Nephron (organoid): ENCODE measurements at regions not wholly inside any gene's neighbourhood (a gene's known extent, or its start where the extent isn't known, plus 50 kb on each side); places are given as distances from the start of the nearest gene placed in this dataset.

ENCODE experiments used
- H3K27ac Mint-ChIP-seq, 3 experiments: 2 replicates each; pipeline ENCODE4 v1.8.0; 2020; ENCODE audit warnings: mixed read lengths in 3 of 3, mild to moderate bottlenecking in 2 of 3, moderate library complexity in 1 of 3
- H3K27me3 Mint-ChIP-seq: 2 replicates; pipeline ENCODE4 v1.8.0; 2021; ENCODE audit warnings: low read depth, mild to moderate bottlenecking, moderate library complexity, mixed read lengths
- H3K36me3 Mint-ChIP-seq: 2 replicates; pipeline ENCODE4 v1.8.0; 2020; ENCODE audit warnings: low read depth, mixed read lengths
- H3K4me1 Mint-ChIP-seq: 2 replicates; pipeline ENCODE4 v1.8.0; 2020; ENCODE audit warnings: mixed read lengths
- H3K4me3 Mint-ChIP-seq, 3 experiments: 2 replicates each; pipeline ENCODE4 v1.8.0; 2020; ENCODE audit warnings: mild to moderate bottlenecking in 3 of 3, mixed read lengths in 3 of 3, moderate library complexity in 2 of 3
- H3K9me3 Mint-ChIP-seq: 2 replicates; pipeline ENCODE4 v1.8.0; 2020; ENCODE audit warnings: mixed read lengths
- TF ChIP-seq, protein P1 (sequence below), 3 experiments: fragments of 200-600 bp; sonication (generic); IDR thresholded peaks; one replicate each; pipeline ENCODE4 v1.5.0; 2021; ENCODE audit warnings: antibody characterized with exemption in 3 of 3; ENCODE audit not compliant: unreplicated experiment in 3 of 3

DNA sequence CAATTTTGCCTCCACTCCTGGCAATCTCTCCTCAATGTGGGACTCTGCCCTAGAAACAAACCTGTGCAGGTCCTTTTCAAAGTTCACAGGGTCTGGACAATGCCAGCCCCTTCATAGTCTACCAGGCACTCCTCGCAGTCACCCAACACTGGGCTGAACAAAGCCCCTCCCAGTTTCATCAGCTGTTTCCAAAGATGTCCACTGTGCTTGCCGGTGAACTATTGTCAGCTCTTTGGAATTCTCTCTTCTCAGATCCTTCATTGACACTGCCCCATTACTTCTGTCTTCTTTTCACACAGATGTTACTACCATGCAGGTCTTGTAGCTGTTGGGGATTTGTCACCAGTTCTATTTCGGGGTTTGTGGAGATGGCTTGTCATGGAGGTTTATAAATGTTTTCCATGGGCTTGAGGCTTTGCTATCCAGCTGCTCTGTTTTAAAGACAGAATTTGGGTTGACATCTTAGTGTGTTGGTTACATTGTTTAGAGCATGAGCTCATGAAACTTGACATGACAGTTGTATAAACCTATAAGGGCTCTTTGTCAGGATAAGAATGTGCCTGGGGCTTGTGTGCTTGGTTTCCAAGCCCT, 77.3 kb upstream of the DHRS4 start:
- H3K36me3 Mint-ChIP-seq: no peaks in the 10 kb centered on the region
- no peak overlapping the region for H3K4me3 Mint-ChIP-seq
- TF ChIP-seq, protein P1, sequence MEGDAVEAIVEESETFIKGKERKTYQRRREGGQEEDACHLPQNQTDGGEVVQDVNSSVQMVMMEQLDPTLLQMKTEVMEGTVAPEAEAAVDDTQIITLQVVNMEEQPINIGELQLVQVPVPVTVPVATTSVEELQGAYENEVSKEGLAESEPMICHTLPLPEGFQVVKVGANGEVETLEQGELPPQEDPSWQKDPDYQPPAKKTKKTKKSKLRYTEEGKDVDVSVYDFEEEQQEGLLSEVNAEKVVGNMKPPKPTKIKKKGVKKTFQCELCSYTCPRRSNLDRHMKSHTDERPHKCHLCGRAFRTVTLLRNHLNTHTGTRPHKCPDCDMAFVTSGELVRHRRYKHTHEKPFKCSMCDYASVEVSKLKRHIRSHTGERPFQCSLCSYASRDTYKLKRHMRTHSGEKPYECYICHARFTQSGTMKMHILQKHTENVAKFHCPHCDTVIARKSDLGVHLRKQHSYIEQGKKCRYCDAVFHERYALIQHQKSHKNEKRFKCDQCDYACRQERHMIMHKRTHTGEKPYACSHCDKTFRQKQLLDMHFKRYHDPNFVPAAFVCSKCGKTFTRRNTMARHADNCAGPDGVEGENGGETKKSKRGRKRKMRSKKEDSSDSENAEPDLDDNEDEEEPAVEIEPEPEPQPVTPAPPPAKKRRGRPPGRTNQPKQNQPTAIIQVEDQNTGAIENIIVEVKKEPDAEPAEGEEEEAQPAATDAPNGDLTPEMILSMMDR (IDR thresholded peaks at IDR 0.05; ENCODE audit: unreplicated experiment in 3 of 3): no peak
- no peak overlapping the region for H3K27ac Mint-ChIP-seq
- H3K4me1 Mint-ChIP-seq: peaks cover 6% of the 10 kb centered on the region
- peaks cover 8% of the 10 kb centered on the region for H3K27me3 Mint-ChIP-seq
- H3K9me3 Mint-ChIP-seq: peaks cover 10% of the 10 kb centered on the region

DNA sequence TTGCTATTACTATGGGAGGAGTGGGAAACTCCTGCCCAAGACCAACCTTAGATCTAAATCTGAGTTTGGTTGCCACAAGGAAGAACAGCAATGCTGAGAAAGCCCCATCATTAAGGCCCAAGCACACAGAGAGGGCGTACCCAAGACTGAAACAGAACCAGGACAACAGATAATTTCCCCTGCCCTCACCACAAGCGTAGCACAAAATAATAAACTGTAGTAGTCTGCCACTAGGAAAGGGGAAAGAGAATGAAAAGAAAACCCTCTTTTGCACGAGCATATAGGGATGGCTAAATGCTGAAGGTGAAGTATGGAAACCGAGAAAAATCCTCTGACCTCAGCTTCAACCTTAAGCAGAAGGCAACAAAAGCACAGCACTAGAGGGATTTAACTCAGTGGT, 76.5 kb upstream of the DHRS4 start:
- Mint-ChIP-seq H3K4me1 (peaks cover 10% of the 10 kb centered on the region), H3K9me3 (peaks cover 8% of the 10 kb centered on the region), H3K4me3 (no peak overlapping the region), H3K27ac (no peak overlapping the region), H3K36me3 (no peaks in the 10 kb centered on the region), H3K27me3 (peaks cover 8% of the 10 kb centered on the region)
- TF ChIP-seq, protein P1 (IDR thresholded peaks at IDR 0.05; ENCODE audit: unreplicated experiment in 3 of 3): no peak

GRCh38 chr14:23877538-23878180, 75.9 kb upstream of the DHRS4 start:
- TF ChIP-seq, protein P1 (IDR thresholded peaks at IDR 0.05; ENCODE audit: unreplicated experiment in 3 of 3): no peak
- H3K27me3 Mint-ChIP-seq: peaks cover 8% of the 10 kb centered on the region
- no peak overlapping the region for H3K27ac Mint-ChIP-seq
- no peak overlapping the region for H3K4me3 Mint-ChIP-seq
- peaks cover 8% of the 10 kb centered on the region for H3K9me3 Mint-ChIP-seq
- H3K4me1 Mint-ChIP-seq: peaks cover 10% of the 10 kb centered on the region
- H3K36me3 Mint-ChIP-seq: no peaks in the 10 kb centered on the region

DNA sequence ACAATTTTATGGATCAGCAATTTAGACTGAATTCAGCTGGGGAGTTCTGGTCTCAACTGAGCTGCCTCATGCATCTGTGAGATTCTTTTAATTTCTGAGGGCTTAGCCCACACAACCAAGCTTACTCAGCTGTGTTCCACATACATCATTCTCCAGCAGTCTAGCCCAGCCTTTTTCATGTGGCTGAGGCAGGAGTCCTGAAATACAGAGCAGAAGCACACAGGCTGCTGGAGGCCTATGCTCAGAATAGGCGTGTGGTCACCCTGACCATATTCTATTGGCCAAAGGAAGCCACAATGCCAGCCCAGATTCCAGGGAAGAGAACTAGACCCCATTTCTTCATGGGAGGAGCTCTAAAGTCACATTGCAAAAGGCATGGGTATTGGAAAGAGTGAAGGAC, 72.3 kb upstream of the DHRS4 start:
- TF ChIP-seq, protein P1 (IDR thresholded peaks at IDR 0.05; ENCODE audit: unreplicated experiment in 3 of 3): no peak
- no peak overlapping the region for H3K4me3 Mint-ChIP-seq

DNA sequence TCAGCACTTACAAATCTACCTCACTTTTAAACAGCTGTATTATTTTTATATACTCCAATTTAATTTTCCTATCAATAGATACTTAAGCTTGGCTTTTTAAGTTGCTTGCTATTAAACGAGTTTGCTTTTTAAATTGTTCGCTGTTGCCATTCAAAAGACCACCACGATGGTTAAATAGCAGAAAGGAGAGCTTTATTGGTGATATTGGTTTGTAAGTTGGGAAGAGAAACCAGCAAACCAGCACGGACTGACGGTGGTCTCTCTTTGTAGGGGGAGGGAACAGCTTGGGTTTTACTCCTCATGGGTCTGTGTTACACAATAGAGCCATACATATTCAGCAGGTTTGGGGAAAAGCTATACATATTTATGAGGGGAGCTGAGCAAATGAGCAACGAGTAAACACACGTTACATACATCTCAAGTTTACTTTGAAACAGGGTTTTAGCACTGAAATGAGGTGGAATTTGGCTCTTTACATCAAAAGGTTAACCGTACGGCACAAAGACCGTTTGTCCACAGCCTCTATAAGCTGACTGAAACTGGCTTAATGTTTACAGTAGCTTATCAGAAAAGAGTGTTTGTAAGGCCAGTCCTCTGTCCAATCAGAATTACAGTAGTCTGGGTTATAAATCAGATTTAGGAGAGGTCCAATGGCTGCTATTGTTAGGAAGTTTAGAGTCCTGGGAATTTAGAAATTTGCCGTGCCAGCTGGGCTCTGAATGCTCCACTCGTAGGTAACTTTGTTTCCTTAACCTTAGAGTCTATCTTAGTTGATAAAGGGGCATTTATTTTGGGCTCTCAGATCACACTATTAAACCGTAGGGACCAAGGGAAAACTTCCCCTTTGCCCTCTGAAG, 69.7 kb upstream of the DHRS4 start:
- Mint-ChIP-seq H3K36me3 (no peaks in the 10 kb centered on the region), H3K27me3 (peaks cover 4% of the 10 kb centered on the region), H3K27ac (peak overlapping the region in 1 of 3 experiments; percentile 25), H3K4me3 (no peak overlapping the region), H3K4me1 (peaks cover 5% of the 10 kb centered on the region), H3K9me3 (peaks cover 8% of the 10 kb centered on the region)
- TF ChIP-seq, protein P1 (IDR thresholded peaks at IDR 0.05; ENCODE audit: unreplicated experiment in 3 of 3): no peak

More for the DNA sequence above, 72.3 kb upstream of the DHRS4 start:
- Mint-ChIP-seq H3K9me3 (no peaks in the 10 kb centered on the region), H3K4me1 (peaks cover 5% of the 10 kb centered on the region), H3K27ac (peak overlapping the region in 2 of 3 experiments; percentile 70 to 90), H3K27me3 (peaks cover 10% of the 10 kb centered on the region), H3K36me3 (no peaks in the 10 kb centered on the region)
